ENCODE measurements at regions not wholly inside any gene's neighbourhood (a gene's known extent, or its start where the extent isn't known, plus 50 kb on each side); places are given as distances from the start of the nearest gene placed in this dataset.

GRCh38 chr13:47279920-47280319 lies 383.1 kb upstream of the HTR2A start:
- TF ChIP-seq CTCF (IDR thresholded peaks at IDR 0.05) (no peak), POLR2A (IDR thresholded peaks at IDR 0.05) (no peak)

Data from heart left ventricle (tissue), 13 donors.